GM23338 (cell line): ENCODE measurements at regions not wholly inside any gene's neighbourhood (a gene's known extent, or its start where the extent isn't known, plus 50 kb on each side); places are given as distances from the start of the nearest gene placed in this dataset.

ENCODE experiments used
- ATAC-seq: fragments of 200-7000 bp; cut with Tn5 transposase; 3 replicates; pipeline ENCODE4 v1.9.1; 2020
- DNase-seq: peaks from one replicate; pipeline ENCODE4 v3.0.0-alpha.2; 2015; ENCODE audit warnings: low spot score
- H2AFZ ChIP-seq: fragments of 200-600 bp; sonication (generic); 2 replicates; pipeline ENCODE4 v1.8.0; 2016; ENCODE audit warnings: antibody characterized with exemption, mild to moderate bottlenecking, moderate library complexity
- H3F3A ChIP-seq: fragments of 200-600 bp; sonication (generic); replicated peaks from 2 replicates; pipeline ENCODE4 v1.8.0; 2017; ENCODE audit warnings: antibody characterized with exemption, mixed run types, low read depth
- H3K27ac ChIP-seq: fragments of 200-600 bp; sonication (generic); 2 replicates; pipeline ENCODE4 v1.6.1; 2016; ENCODE audit warnings: low read depth
- H3K27me3 ChIP-seq: fragments of 200-600 bp; sonication (generic); 2 replicates; pipeline ENCODE4 v1.8.0; 2016; ENCODE audit warnings: mild to moderate bottlenecking, mixed run types, moderate library complexity; ENCODE audit not compliant: insufficient read depth
- H3K36me3 ChIP-seq: fragments of 200-600 bp; sonication (generic); 2 replicates; pipeline ENCODE4 v1.8.0; 2016; ENCODE audit warnings: mild to moderate bottlenecking; ENCODE audit not compliant: insufficient read depth
- H3K4me1 ChIP-seq: fragments of 200-600 bp; sonication (generic); 2 replicates; pipeline ENCODE4 v1.8.0; 2016; ENCODE audit warnings: mild to moderate bottlenecking, moderate library complexity; ENCODE audit not compliant: insufficient read depth
- H3K4me2 ChIP-seq: fragments of 200-600 bp; sonication (generic); 2 replicates; pipeline ENCODE4 v1.7.1; 2017; ENCODE audit warnings: mixed run types
- H3K4me3 ChIP-seq: fragments of 200-600 bp; sonication (generic); 2 replicates; pipeline ENCODE4 v1.6.1; 2016; ENCODE audit warnings: mixed run types
- H3K79me2 ChIP-seq: fragments of 200-600 bp; sonication (generic); replicated peaks from 2 replicates; pipeline ENCODE4 v1.8.0; 2017; ENCODE audit warnings: mild to moderate bottlenecking; ENCODE audit not compliant: insufficient read depth
- H3K9me2 ChIP-seq: fragments of 200-600 bp; sonication (generic); 2 replicates; pipeline ENCODE4 v1.8.0; 2017; ENCODE audit not compliant: insufficient read depth
- H4K20me1 ChIP-seq: fragments of 200-600 bp; sonication (generic); replicated peaks from 2 replicates; pipeline ENCODE4 v1.8.0; 2017; ENCODE audit warnings: mild to moderate bottlenecking; ENCODE audit not compliant: insufficient read depth
- H3K27ac Mint-ChIP-seq: 2 replicates; pipeline ENCODE4 v1.8.0; 2020; ENCODE audit warnings: inconsistent platforms, mild to moderate bottlenecking, moderate library complexity, mixed read lengths
- H3K27me3 Mint-ChIP-seq: 3 replicates; pipeline ENCODE4 v1.8.0; 2022; ENCODE audit warnings: low read depth, mild to moderate bottlenecking, moderate library complexity, mixed read lengths, inconsistent platforms; ENCODE audit not compliant: insufficient read depth, poor library complexity
- H3K36me3 Mint-ChIP-seq: 3 replicates; pipeline ENCODE4 v1.8.0; 2021; ENCODE audit warnings: low read depth, mild to moderate bottlenecking, inconsistent platforms, moderate library complexity, mixed read lengths
- H3K4me1 Mint-ChIP-seq: 3 replicates; pipeline ENCODE4 v1.8.0; 2020; ENCODE audit warnings: mild to moderate bottlenecking, inconsistent platforms, mixed read lengths
- H3K4me3 Mint-ChIP-seq: 3 replicates; pipeline ENCODE4 v1.8.0; 2021; ENCODE audit warnings: moderate library complexity, mild to moderate bottlenecking, inconsistent platforms, mixed read lengths
- H3K9me3 Mint-ChIP-seq: 3 replicates; pipeline ENCODE4 v1.8.0; 2020; ENCODE audit warnings: moderate library complexity, mild to moderate bottlenecking, inconsistent platforms, mixed read lengths
- CREB1 ChIP-seq: fragments of 250-450 bp; sonication (Bioruptor Pico); IDR thresholded peaks from 2 replicates; pipeline ENCODE4 v1.5.0; 2020; ENCODE audit warnings: low read depth, mild to moderate bottlenecking, moderate library complexity
- CTCF ChIP-seq, 2 experiments: fragments of 200-600 bp in 1 of 2; sonication (generic) in 1 of 2; conservative IDR thresholded peaks; 2 replicates each; pipeline versions ENCODE4 v1.5.1 to v1.6.1; 2016 to 2017; ENCODE audit warnings: antibody characterized with exemption in 2 of 2, low read depth in 2 of 2, mild to moderate bottlenecking in 2 of 2, moderate library complexity in 1 of 2
- ETS1 ChIP-seq: IDR thresholded peaks from 2 replicates; pipeline ENCODE4 v1.6.1; 2016; ENCODE audit warnings: antibody characterized with exemption
- EZH2 ChIP-seq: fragments of 200-600 bp; sonication (generic); IDR thresholded peaks from one replicate; pipeline ENCODE4 v1.8.0; 2017; ENCODE audit warnings: antibody characterized with exemption, mild to moderate bottlenecking, low read depth; ENCODE audit not compliant: unreplicated experiment
- EZH2phosphoT487 ChIP-seq: fragments of 200-600 bp; sonication (generic); IDR thresholded peaks from one replicate; pipeline ENCODE4 v1.8.1; 2018; ENCODE audit warnings: antibody characterized with exemption; ENCODE audit not compliant: unreplicated experiment
- NANOG ChIP-seq: IDR thresholded peaks from 2 replicates; pipeline ENCODE4 v1.6.1; 2016; ENCODE audit warnings: antibody characterized with exemption, borderline replicate concordance
- POLR2AphosphoS5 ChIP-seq: IDR thresholded peaks from 2 replicates; pipeline ENCODE4 v1.6.1; 2016; ENCODE audit warnings: antibody characterized with exemption, low read depth
- REST ChIP-seq: IDR thresholded peaks from one replicate; pipeline ENCODE4 v1.6.1; 2018; ENCODE audit warnings: antibody characterized with exemption; ENCODE audit not compliant: unreplicated experiment
- STAT1 ChIP-seq: IDR thresholded peaks from one replicate; pipeline ENCODE4 v1.6.1; 2016; ENCODE audit warnings: antibody characterized with exemption; ENCODE audit not compliant: unreplicated experiment
- ZNF114 ChIP-seq: fragments of 250-450 bp; sonication (Bioruptor Pico); IDR thresholded peaks from 2 replicates; pipeline ENCODE4 v1.5.0; 2020; ENCODE audit warnings: mild to moderate bottlenecking, moderate library complexity
- ZNF331 ChIP-seq: fragments of 250-450 bp; sonication (Bioruptor Pico); IDR thresholded peaks from 2 replicates; pipeline ENCODE4 v1.5.0; 2020; ENCODE audit warnings: low read depth, mild to moderate bottlenecking, moderate library complexity
- ZNF462 ChIP-seq: fragments of 250-450 bp; sonication (Bioruptor Pico); IDR thresholded peaks from 2 replicates; pipeline ENCODE4 v1.5.0; 2020; ENCODE audit warnings: mild to moderate bottlenecking, moderate library complexity

GRCh38 chr2:19784456-19784855 is 117.3 kb downstream of the TTC32 start:
- Mint-ChIP-seq H3K27me3 (peaks cover 6% of the 10 kb centered on the region), H3K4me3 (no peak overlapping the region), H3K4me1 (peaks cover 27% of the 10 kb centered on the region), H3K36me3 (no peaks in the 10 kb centered on the region), H3K27ac (no peak overlapping the region), H3K9me3 (no peaks in the 10 kb centered on the region)
- DNase-seq = no peak
- no peaks in the 10 kb centered on the region for H3K79me2 ChIP-seq
- H3K4me3 ChIP-seq = no peak overlapping the region
- no peaks in the 10 kb centered on the region for H3K27me3 ChIP-seq
- peaks cover 3% of the 10 kb centered on the region; the same call in 1 of the 2 replicates for H3K9me2 ChIP-seq
- peaks cover 4% of the 10 kb centered on the region; the same call in 1 of the 2 replicates for H3K4me1 ChIP-seq
- H3K36me3 ChIP-seq = no peaks in the 10 kb centered on the region
- no peak overlapping the region for H2AFZ ChIP-seq
- H3K27ac ChIP-seq = no peak overlapping the region
- no peak for ATAC-seq
- no peaks in the 10 kb centered on the region for H4K20me1 ChIP-seq
- H3K4me2 ChIP-seq = no peak overlapping the region
- TF ChIP-seq STAT1 (no peak), ETS1 (no peak), CREB1 (CRISPR knock-in tag) (no peak), REST (no peak), ZNF462 (CRISPR knock-in tag) (no peak), EZH2 (no peak), ZNF331 (CRISPR knock-in tag) (no peak), NANOG (no peak), POLR2AphosphoS5 (no peak), EZH2phosphoT487 (no peak), CTCF (conservative IDR thresholded peaks at IDR 0.05; ENCODE audit: low read depth in 2 of 2) (no peak), ZNF114 (CRISPR knock-in tag) (no peak)
- no peaks in the 10 kb centered on the region for H3F3A ChIP-seq
